Panc1 (cell line): ENCODE measurements at regions not wholly inside any gene's neighbourhood (a gene's known extent, or its start where the extent isn't known, plus 50 kb on each side); places are given as distances from the start of the nearest gene placed in this dataset.

Source experiments
- POLR2AphosphoS5 ChIP-seq: IDR thresholded peaks from 2 replicates; pipeline ENCODE4 v1.6.1; 2012; ENCODE audit warnings: mild to moderate bottlenecking, low read depth, low read length, moderate library complexity
- TF ChIP-seq, protein P1 (sequence below): fragments of 450-650 bp; IDR thresholded peaks from 2 replicates; pipeline ENCODE4 v1.5.1; 2017; ENCODE audit warnings: mild to moderate bottlenecking
- TF ChIP-seq, protein P2 (sequence below), 2 experiments: IDR thresholded peaks; 2 replicates each; pipeline ENCODE4 v1.6.1; 2011 to 2012; ENCODE audit warnings: low read depth in 2 of 2, control low read depth in 1 of 2, low read length in 1 of 2, mild to moderate bottlenecking in 1 of 2, moderate library complexity in 1 of 2; ENCODE audit not compliant: insufficient read depth in 1 of 2

DNA sequence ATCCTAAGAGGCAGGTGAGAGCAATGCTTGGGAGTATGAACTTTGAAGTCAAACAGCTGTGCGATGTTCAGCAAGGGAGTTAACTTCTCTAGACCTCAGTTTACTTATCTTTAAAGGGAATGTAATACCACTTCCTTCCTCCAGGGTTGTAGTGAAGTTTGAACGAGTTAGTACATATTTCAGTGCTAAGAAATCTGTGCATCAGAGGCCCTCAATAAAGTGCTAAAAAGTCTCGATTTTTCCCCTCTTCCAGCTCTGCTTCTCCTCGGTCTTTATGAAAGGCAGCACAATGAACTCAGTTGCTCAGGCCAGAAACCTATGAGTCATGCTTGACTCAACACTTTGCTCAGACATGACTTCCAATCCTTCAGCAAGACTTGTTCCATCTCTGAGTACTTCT, 418.9 kb downstream of the MDFIC start:
- TF ChIP-seq, protein P1, sequence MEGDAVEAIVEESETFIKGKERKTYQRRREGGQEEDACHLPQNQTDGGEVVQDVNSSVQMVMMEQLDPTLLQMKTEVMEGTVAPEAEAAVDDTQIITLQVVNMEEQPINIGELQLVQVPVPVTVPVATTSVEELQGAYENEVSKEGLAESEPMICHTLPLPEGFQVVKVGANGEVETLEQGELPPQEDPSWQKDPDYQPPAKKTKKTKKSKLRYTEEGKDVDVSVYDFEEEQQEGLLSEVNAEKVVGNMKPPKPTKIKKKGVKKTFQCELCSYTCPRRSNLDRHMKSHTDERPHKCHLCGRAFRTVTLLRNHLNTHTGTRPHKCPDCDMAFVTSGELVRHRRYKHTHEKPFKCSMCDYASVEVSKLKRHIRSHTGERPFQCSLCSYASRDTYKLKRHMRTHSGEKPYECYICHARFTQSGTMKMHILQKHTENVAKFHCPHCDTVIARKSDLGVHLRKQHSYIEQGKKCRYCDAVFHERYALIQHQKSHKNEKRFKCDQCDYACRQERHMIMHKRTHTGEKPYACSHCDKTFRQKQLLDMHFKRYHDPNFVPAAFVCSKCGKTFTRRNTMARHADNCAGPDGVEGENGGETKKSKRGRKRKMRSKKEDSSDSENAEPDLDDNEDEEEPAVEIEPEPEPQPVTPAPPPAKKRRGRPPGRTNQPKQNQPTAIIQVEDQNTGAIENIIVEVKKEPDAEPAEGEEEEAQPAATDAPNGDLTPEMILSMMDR: no peak; the same call in 1 of the 2 replicates
- TF ChIP-seq, protein P2, sequence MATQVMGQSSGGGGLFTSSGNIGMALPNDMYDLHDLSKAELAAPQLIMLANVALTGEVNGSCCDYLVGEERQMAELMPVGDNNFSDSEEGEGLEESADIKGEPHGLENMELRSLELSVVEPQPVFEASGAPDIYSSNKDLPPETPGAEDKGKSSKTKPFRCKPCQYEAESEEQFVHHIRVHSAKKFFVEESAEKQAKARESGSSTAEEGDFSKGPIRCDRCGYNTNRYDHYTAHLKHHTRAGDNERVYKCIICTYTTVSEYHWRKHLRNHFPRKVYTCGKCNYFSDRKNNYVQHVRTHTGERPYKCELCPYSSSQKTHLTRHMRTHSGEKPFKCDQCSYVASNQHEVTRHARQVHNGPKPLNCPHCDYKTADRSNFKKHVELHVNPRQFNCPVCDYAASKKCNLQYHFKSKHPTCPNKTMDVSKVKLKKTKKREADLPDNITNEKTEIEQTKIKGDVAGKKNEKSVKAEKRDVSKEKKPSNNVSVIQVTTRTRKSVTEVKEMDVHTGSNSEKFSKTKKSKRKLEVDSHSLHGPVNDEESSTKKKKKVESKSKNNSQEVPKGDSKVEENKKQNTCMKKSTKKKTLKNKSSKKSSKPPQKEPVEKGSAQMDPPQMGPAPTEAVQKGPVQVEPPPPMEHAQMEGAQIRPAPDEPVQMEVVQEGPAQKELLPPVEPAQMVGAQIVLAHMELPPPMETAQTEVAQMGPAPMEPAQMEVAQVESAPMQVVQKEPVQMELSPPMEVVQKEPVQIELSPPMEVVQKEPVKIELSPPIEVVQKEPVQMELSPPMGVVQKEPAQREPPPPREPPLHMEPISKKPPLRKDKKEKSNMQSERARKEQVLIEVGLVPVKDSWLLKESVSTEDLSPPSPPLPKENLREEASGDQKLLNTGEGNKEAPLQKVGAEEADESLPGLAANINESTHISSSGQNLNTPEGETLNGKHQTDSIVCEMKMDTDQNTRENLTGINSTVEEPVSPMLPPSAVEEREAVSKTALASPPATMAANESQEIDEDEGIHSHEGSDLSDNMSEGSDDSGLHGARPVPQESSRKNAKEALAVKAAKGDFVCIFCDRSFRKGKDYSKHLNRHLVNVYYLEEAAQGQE (IDR thresholded peaks at IDR 0.05; ENCODE audit: insufficient read depth in 1 of 2, low read depth in 2 of 2, low read length in 1 of 2): no peak
- TF ChIP-seq POLR2AphosphoS5: no peak
